K562 (cell line): ENCODE measurements at regions not wholly inside any gene's neighbourhood (a gene's known extent, or its start where the extent isn't known, plus 50 kb on each side); places are given as distances from the start of the nearest gene placed in this dataset.

Experiments
- ATAC-seq: fragments of 200-7000 bp; cut with Tn5 transposase; 3 replicates; pipeline ENCODE4 v1.9.1; 2020; ENCODE audit warnings: moderate library complexity
- BruUV-seq: library from RNA; stranded (reverse); fragments of 400-500 nt; replicated peaks from 2 replicates; lab custom pipeline; 2021; lab: Mats Ljungman, UMichigan
- CTCF ChIA-PET: fragments of 300-600 bp; formaldehyde crosslinking; extraction: SDS; loops from one replicate; lab custom pipeline; 2021; ENCODE audit warnings: low intra/inter-chr PET ratio; lab: Yijun Ruan, JAX
- POLR2A ChIA-PET: fragments of 300-600, 350-650 bp; sonication (Branson Sonifier 250); formaldehyde crosslinking; extraction: SDS; loops from one replicate; lab custom pipeline; 2021; ENCODE audit warnings: antibody characterized with exemption, inconsistent platforms; lab: Yijun Ruan, JAX
- DNase-seq, 4 experiments: peaks; one replicate each; pipeline versions ENCODE4 v3.0.0 to v3.0.0-alpha.2; 2011 to 2018; ENCODE audit warnings: low spot score in 3 of 4, mixed read lengths in 3 of 4; ENCODE audit errors: extremely low read depth in 1 of 4
- FAIRE-seq: peaks from 2 replicates; lab custom pipeline; 2011; peaks lifted over from hg19 to GRCh38; lab: Jason Lieb, UNC
- H2AFZ ChIP-seq: 2 replicates; pipeline ENCODE4 v1.6.0; 2011; ENCODE audit warnings: low read depth, low read length, control low read depth, inconsistent platforms
- H3K27ac ChIP-seq: fragments of 200-600 bp; 3 replicates; pipeline ENCODE4 v1.8.0; 2011; ENCODE audit warnings: low read depth, mild to moderate bottlenecking, control low read depth, inconsistent platforms, low read length, moderate library complexity, mixed read lengths; ENCODE audit errors: extremely low read depth
- H3K27me3 ChIP-seq, 2 experiments: fragments of 300-600 bp in 1 of 2; 2 replicates in 1 of 2; 3 replicates in 1 of 2; pipeline versions ENCODE4 v1.6.0 to v1.8.0; 2011; ENCODE audit warnings: inconsistent platforms in 2 of 2, low read length in 2 of 2, mild to moderate bottlenecking in 1 of 2, mixed read lengths in 1 of 2, moderate library complexity in 1 of 2; ENCODE audit not compliant: control insufficient read depth in 2 of 2, insufficient read depth in 2 of 2
- H3K36me3 ChIP-seq: fragments of 300-600 bp; 3 replicates; pipeline ENCODE4 v1.8.0; 2011; ENCODE audit warnings: mild to moderate bottlenecking, low read length, inconsistent platforms; ENCODE audit not compliant: control insufficient read depth, insufficient read depth
- H3K4me1 ChIP-seq, 2 experiments: fragments of 200-600 bp in 1 of 2; replicated peaks in 1 of 2; 2 replicates in 1 of 2; 3 replicates in 1 of 2; pipeline versions ENCODE4 v1.5.1 to v1.8.0; 2011; ENCODE audit warnings: inconsistent platforms in 2 of 2, low read length in 2 of 2, mild to moderate bottlenecking in 1 of 2, mixed read lengths in 1 of 2, moderate library complexity in 1 of 2; ENCODE audit not compliant: control insufficient read depth in 2 of 2, insufficient read depth in 2 of 2
- H3K4me2 ChIP-seq: 2 replicates; pipeline ENCODE4 v1.6.1; 2011; ENCODE audit warnings: low read length, control low read depth, inconsistent platforms, mixed read lengths; ENCODE audit not compliant: insufficient read depth
- H3K4me3 ChIP-seq: fragments of 200-600 bp; sonication (generic), shearing (Covaris generic); 2 replicates; pipeline ENCODE4 v1.5.1; 2016; ENCODE audit warnings: control low read depth, inconsistent platforms
- H3K79me2 ChIP-seq: fragments of 200-600 bp; 3 replicates; pipeline ENCODE4 v1.8.0; 2011; ENCODE audit warnings: low read length, inconsistent platforms; ENCODE audit not compliant: control insufficient read depth, insufficient read depth
- H3K9ac ChIP-seq, 2 experiments: 2 replicates each; pipeline versions ENCODE4 v1.6.0 to v1.6.1; 2011; ENCODE audit warnings: low read depth in 2 of 2, low read length in 2 of 2, control low read depth in 1 of 2, inconsistent platforms in 1 of 2, mild to moderate bottlenecking in 1 of 2, mixed read lengths in 1 of 2; ENCODE audit not compliant: insufficient read depth in 1 of 2
- H3K9me1 ChIP-seq: one replicate; pipeline ENCODE4 v1.6.0; 2011; ENCODE audit warnings: inconsistent platforms, mild to moderate bottlenecking, low read length, moderate library complexity; ENCODE audit not compliant: control insufficient read depth, insufficient read depth
- H3K9me3 ChIP-seq: replicated peaks from 2 replicates; pipeline ENCODE4 v1.5.1; 2011; ENCODE audit warnings: low read depth, low read length, inconsistent platforms; ENCODE audit not compliant: control insufficient read depth, insufficient read depth
- H4K20me1 ChIP-seq: replicated peaks from 2 replicates; pipeline ENCODE4 v1.6.1; 2011; ENCODE audit warnings: low read length, inconsistent platforms, mixed read lengths; ENCODE audit not compliant: control insufficient read depth, insufficient read depth
- CCNT2 ChIP-seq: IDR thresholded peaks from 2 replicates; pipeline ENCODE4 v1.6.1; 2011; ENCODE audit warnings: borderline replicate concordance, low read depth, mild to moderate bottlenecking, moderate library complexity, mixed read lengths, low read length; ENCODE audit not compliant: insufficient read length; ENCODE audit errors: extremely low read depth
- NBN ChIP-seq: fragments of 450-650 bp; IDR thresholded peaks from 2 replicates; pipeline ENCODE4 v1.6.1; 2016; ENCODE audit warnings: low read depth, mild to moderate bottlenecking
- NFIX ChIP-seq: fragments of 250-450 bp; sonication (Bioruptor Pico); IDR thresholded peaks from 2 replicates; pipeline ENCODE4 v1.4.0; 2020; ENCODE audit warnings: low read depth, mild to moderate bottlenecking, moderate library complexity
- POLR2G ChIP-seq: fragments of 200-400 bp; formaldehyde crosslinking; IDR thresholded peaks from 2 replicates; pipeline ENCODE4 v1.6.1; 2017; ENCODE audit warnings: low read depth, mild to moderate bottlenecking, antibody characterized with exemption, low read length, moderate library complexity
- SIN3B ChIP-seq: fragments of 450-650 bp; IDR thresholded peaks from 2 replicates; pipeline ENCODE4 v1.6.1; 2017; ENCODE audit warnings: low read depth, mild to moderate bottlenecking, moderate library complexity
- VEZF1 ChIP-seq: fragments of 200-800 bp; sonication (Bioruptor generic); IDR thresholded peaks from 2 replicates; pipeline ENCODE4 v1.6.1; 2017; ENCODE audit warnings: missing genetic modification characterization, missing compliant biosample characterization
- ZNF134 ChIP-seq: fragments of 250-450 bp; sonication (Bioruptor Pico); conservative IDR thresholded peaks from 2 replicates; pipeline ENCODE4 v1.4.0; 2020
- WGBS: fragments of 100-300 bp; shearing (Covaris generic); methylation state at CpG from one replicate; pipeline ENCODE4 v1.1.6; 2016; ENCODE audit warnings: low coverage, mixed read lengths; ENCODE audit not compliant: insufficient coverage; ENCODE audit errors: missing lambda C conversion rate; 5-methylcytosine and 5-hydroxymethylcytosine counted together
- in situ Hi-C: fragments of 300-500 bp; cut with MboI; formaldehyde crosslinking; loops from 4 replicates; pipeline ENCODE4 v1.15.0; 2018; ENCODE audit warnings: inconsistent platforms, mixed read lengths
- intact Hi-C: fragments of 100-400 bp; cut with micrococcal nuclease; formaldehyde crosslinking; loops from 2 replicates; pipeline ENCODE4 v1.14.2; 2022
- TF ChIP-seq, protein P1 (sequence below): fragments of 250-450 bp; sonication (Bioruptor Pico); IDR thresholded peaks from 2 replicates; pipeline ENCODE4 v1.4.0; 2020; ENCODE audit warnings: borderline replicate concordance

- FAIRE-seq (no peak), DNase-seq (no peak), ATAC-seq (no peak)
- Histone ChIP-seq H3K9me3 (no peaks in the 10 kb centered on the region), H3K36me3 (no peaks in the 10 kb centered on the region), H3K27me3 (no peaks in the 10 kb centered on the region), H3K9me1 (no peaks in the 10 kb centered on the region), H2AFZ (no peak overlapping the region), H3K4me3 (no peak overlapping the region), H3K27ac (no peak overlapping the region), H3K4me2 (no peak overlapping the region), H3K79me2 (no peaks in the 10 kb centered on the region), H3K4me1 (no peaks in the 10 kb centered on the region), H3K9ac (no peak overlapping the region), H4K20me1 (no peaks in the 10 kb centered on the region)
- intact Hi-C loops (no loop called here), in situ Hi-C loops (no loop called here)
- CTCF ChIA-PET, result no interaction called here
- TF ChIP-seq, protein P1, sequence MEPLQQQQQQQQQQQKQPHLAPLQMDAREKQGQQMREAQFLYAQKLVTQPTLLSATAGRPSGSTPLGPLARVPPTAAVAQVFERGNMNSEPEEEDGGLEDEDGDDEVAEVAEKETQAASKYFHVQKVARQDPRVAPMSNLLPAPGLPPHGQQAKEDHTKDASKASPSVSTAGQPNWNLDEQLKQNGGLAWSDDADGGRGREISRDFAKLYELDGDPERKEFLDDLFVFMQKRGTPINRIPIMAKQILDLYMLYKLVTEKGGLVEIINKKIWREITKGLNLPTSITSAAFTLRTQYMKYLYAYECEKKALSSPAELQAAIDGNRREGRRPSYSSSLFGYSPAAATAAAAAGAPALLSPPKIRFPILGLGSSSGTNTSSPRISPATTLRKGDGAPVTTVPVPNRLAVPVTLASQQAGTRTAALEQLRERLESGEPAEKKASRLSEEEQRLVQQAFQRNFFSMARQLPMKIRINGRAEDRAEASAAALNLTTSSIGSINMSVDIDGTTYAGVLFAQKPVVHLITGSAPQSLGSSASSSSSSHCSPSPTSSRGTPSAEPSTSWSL (CRISPR knock-in tag), result no peak
- TF ChIP-seq VEZF1 (no peak), NBN (no peak), ZNF134 (CRISPR knock-in tag) (no peak), NFIX (no peak), SIN3B (no peak), CCNT2 (no peak), POLR2G (no peak)
- POLR2A ChIA-PET, result no interaction called here
- whole genome bisulfite sequencing, result 3% methylated on average over 2 of the region's 2 CpGs
- no TSS peak for BruUV-seq
Observed at GRCh38 chr4:18733961-18734360, 712.4 kb upstream of the LCORL start.
